ENCODE measurements at regions not wholly inside any gene's neighbourhood (a gene's known extent, or its start where the extent isn't known, plus 50 kb on each side); places are given as distances from the start of the nearest gene placed in this dataset.

DNA sequence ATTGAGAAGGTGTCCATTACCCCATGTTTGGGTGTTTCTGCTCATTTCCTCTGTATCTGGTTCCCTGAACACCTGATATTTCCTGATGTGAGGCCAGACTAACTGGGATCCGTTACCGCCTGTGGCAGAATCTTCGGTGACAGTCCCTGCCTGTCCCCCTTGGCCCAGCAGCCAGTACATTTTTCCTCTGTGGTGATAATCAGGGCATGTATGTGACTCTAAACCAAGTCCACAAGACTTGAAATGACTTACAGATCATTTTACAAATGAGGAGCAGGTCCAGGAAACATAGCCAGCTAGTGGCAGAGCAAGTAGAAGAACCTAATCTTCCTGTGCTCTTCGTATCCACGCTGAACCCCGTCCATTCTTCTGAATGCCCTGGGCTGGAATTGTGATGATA is 143.5 kb upstream of the IPO9 start:
- Histone ChIP-seq H3K27me3 (ENCODE audit: control insufficient read depth in 2 of 2, insufficient read depth in 2 of 2, low read length in 2 of 2) (no peaks in the 10 kb centered on the region), H3K4me1 (ENCODE audit: control insufficient read depth in 1 of 2, insufficient read depth in 2 of 2, low read length in 2 of 2) (peaks cover 4 to 10% of the 10 kb centered on the region in 2 donors), H3K79me2 (ENCODE audit: insufficient read depth, low read length) (no peaks in the 10 kb centered on the region), H3K27ac (ENCODE audit: low read depth in 1 of 2, low read length in 2 of 2) (no peak overlapping the region), H3K4me2 (replicated peaks; ENCODE audit: extremely low read depth, low read length, poor library complexity, severe bottlenecking) (no peak overlapping the region), H3K9me3 (replicated peaks in 1 of 2; ENCODE audit: control insufficient read depth in 1 of 2, insufficient read depth in 1 of 2, low read length in 2 of 2) (peaks cover 0 to 2% of the 10 kb centered on the region in 2 donors), H2AFZ (ENCODE audit: insufficient read depth, low read depth, low read length, poor library complexity, severe bottlenecking) (no peak overlapping the region), H3K4me3 (replicated peaks in 1 of 3; ENCODE audit: low read depth in 2 of 3, low read length in 3 of 3) (no peak overlapping the region), H4K20me1 (ENCODE audit: insufficient read depth, low read length) (no peaks in the 10 kb centered on the region), H3K9ac (ENCODE audit: insufficient read depth, low read length, poor library complexity, severe bottlenecking) (no peak overlapping the region), H3K36me3 (replicated peaks in 1 of 2; ENCODE audit: control insufficient read depth in 1 of 2, insufficient read depth in 2 of 2, low read length in 2 of 2) (no peaks in the 10 kb centered on the region)
- H3K27ac Mint-ChIP-seq = no peak overlapping the region
- peaks cover 0 to 3% (median 1%) of the 10 kb centered on the region in 3 donors for H3K27me3 Mint-ChIP-seq (ENCODE audit: low read depth in 3 of 3)
- H3K9me3 Mint-ChIP-seq = peaks cover 0 to 3% (median 0%) of the 10 kb centered on the region in 7 donors
- TF ChIP-seq, protein P1, sequence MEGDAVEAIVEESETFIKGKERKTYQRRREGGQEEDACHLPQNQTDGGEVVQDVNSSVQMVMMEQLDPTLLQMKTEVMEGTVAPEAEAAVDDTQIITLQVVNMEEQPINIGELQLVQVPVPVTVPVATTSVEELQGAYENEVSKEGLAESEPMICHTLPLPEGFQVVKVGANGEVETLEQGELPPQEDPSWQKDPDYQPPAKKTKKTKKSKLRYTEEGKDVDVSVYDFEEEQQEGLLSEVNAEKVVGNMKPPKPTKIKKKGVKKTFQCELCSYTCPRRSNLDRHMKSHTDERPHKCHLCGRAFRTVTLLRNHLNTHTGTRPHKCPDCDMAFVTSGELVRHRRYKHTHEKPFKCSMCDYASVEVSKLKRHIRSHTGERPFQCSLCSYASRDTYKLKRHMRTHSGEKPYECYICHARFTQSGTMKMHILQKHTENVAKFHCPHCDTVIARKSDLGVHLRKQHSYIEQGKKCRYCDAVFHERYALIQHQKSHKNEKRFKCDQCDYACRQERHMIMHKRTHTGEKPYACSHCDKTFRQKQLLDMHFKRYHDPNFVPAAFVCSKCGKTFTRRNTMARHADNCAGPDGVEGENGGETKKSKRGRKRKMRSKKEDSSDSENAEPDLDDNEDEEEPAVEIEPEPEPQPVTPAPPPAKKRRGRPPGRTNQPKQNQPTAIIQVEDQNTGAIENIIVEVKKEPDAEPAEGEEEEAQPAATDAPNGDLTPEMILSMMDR (IDR thresholded peaks at IDR 0.05) = no peak
- H3K4me3 Mint-ChIP-seq = no peak overlapping the region
- intact Hi-C loops (cut with micrococcal nuclease) = no loop called here
- 90% methylated on average over 3 of the region's 6 CpGs for WGBS (ENCODE audit: insufficient coverage)
- H3K4me1 Mint-ChIP-seq = peaks cover 10% of the 10 kb centered on the region
- no peak for DNase-seq
- H3K36me3 Mint-ChIP-seq = no peaks in the 10 kb centered on the region

DNA sequence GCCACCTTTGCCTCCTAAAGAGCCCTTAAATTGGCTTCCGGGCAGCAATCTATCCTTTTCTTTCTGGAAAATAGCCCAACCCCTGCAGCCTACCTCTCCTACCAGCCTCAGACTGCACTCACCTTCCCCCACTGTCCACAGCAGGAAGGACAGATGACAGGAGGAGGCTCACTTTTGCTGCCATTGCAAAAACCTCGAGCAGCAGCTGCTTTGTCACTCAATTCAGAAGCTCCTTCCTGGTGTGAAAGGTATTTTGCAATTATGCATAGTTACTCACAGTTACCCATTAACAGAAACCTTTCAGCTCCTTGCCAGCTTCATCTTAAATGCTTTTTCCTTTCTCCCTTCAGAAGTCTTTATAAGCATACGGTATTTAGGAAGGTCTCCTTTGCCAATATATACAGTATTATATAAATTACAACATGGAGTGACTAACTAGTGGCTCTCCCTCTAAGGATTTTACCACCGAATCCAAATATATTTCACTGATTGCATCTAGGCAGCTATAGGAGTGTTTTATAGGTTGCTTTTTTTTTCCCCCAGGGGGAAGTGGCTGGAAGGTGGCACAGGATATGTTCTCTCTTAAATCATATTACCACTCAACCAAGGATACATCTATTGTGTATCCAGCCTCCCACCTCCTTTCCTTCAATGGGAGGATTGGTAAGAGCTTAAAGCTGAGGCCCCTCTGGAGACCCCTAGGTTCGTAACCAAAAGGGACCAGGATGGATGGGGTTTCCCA is 142.1 kb upstream of the IPO9 start:
- DNase-seq = peak in 1 of 3 donors; percentile 3
- Histone ChIP-seq H3K9ac (ENCODE audit: insufficient read depth, low read length, poor library complexity, severe bottlenecking) (no peak overlapping the region), H4K20me1 (ENCODE audit: insufficient read depth, low read length) (no peaks in the 10 kb centered on the region), H3K4me1 (ENCODE audit: control insufficient read depth in 1 of 2, insufficient read depth in 2 of 2, low read length in 2 of 2) (peaks cover 4 to 10% of the 10 kb centered on the region in 2 donors), H3K36me3 (replicated peaks in 1 of 2; ENCODE audit: control insufficient read depth in 1 of 2, insufficient read depth in 2 of 2, low read length in 2 of 2) (no peaks in the 10 kb centered on the region), H3K27me3 (ENCODE audit: control insufficient read depth in 2 of 2, insufficient read depth in 2 of 2, low read length in 2 of 2) (no peaks in the 10 kb centered on the region), H3K4me3 (replicated peaks in 1 of 3; ENCODE audit: low read depth in 2 of 3, low read length in 3 of 3) (no peak overlapping the region), H3K9me3 (replicated peaks in 1 of 2; ENCODE audit: control insufficient read depth in 1 of 2, insufficient read depth in 1 of 2, low read length in 2 of 2) (peaks cover 0 to 2% of the 10 kb centered on the region in 2 donors), H3K79me2 (ENCODE audit: insufficient read depth, low read length) (no peaks in the 10 kb centered on the region), H2AFZ (ENCODE audit: insufficient read depth, low read depth, low read length, poor library complexity, severe bottlenecking) (no peak overlapping the region), H3K27ac (ENCODE audit: low read depth in 1 of 2, low read length in 2 of 2) (no peak overlapping the region), H3K4me2 (replicated peaks; ENCODE audit: extremely low read depth, low read length, poor library complexity, severe bottlenecking) (no peak overlapping the region)
- H3K4me1 Mint-ChIP-seq = peaks cover 10% of the 10 kb centered on the region
- WGBS (ENCODE audit: insufficient coverage) = 33% methylated on average over 1 of the region's 5 CpGs
- TF ChIP-seq, protein P1 (IDR thresholded peaks at IDR 0.05) = no peak
- H3K27me3 Mint-ChIP-seq (ENCODE audit: low read depth in 3 of 3) = peaks cover 1 to 3% (median 1%) of the 10 kb centered on the region in 3 donors
- no peaks in the 10 kb centered on the region for H3K36me3 Mint-ChIP-seq
- intact Hi-C loops (cut with micrococcal nuclease) = no loop called here
- H3K4me3 Mint-ChIP-seq = no peak overlapping the region
- H3K9me3 Mint-ChIP-seq = peaks cover 0 to 7% (median 0%) of the 10 kb centered on the region in 7 donors
- H3K27ac Mint-ChIP-seq = no peak overlapping the region

Data from CD14-positive monocyte (primary cell).